ENCODE measurements at regions not wholly inside any gene's neighbourhood (a gene's known extent, or its start where the extent isn't known, plus 50 kb on each side); places are given as distances from the start of the nearest gene placed in this dataset.

DNA sequence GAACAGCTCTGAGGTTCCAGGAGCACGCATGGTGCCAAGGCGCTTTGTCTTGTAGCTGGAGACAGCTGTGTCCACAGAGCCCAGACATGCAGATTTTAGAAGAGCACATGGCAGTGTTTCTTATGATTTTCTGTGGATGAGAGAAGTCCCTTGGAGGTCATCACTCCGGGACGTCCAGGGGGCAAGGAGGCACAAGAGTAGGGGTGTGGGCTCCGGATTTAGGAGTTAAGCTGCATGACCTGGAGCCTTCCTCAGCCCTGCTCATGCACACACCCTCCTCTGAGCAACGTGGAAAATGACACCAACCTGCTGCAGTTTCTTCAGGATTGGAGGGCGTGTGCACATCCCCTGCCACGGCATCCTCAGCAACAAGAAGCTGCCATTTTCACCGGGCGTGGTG is 1286.7 kb downstream of the TBC1D22A start:
- TF ChIP-seq ZC3H10 (CRISPR knock-in tag; IDR thresholded peaks at IDR 0.05) = no peak
- TF ChIP-seq ZFP3 (CRISPR knock-in tag; IDR thresholded peaks at IDR 0.05) = no peak
- no peak for TF ChIP-seq TOX (CRISPR knock-in tag; IDR thresholded peaks at IDR 0.05; ENCODE audit: borderline replicate concordance)
- no peak for TF ChIP-seq PATZ1 (CRISPR knock-in tag; IDR thresholded peaks at IDR 0.05; ENCODE audit: borderline replicate concordance)
- no peak for TF ChIP-seq BACH2 (CRISPR knock-in tag; IDR thresholded peaks at IDR 0.05; ENCODE audit: borderline replicate concordance)
- TF ChIP-seq PPARA (CRISPR knock-in tag; IDR thresholded peaks at IDR 0.05; ENCODE audit: borderline replicate concordance) = no peak
- TF ChIP-seq, protein P1, sequence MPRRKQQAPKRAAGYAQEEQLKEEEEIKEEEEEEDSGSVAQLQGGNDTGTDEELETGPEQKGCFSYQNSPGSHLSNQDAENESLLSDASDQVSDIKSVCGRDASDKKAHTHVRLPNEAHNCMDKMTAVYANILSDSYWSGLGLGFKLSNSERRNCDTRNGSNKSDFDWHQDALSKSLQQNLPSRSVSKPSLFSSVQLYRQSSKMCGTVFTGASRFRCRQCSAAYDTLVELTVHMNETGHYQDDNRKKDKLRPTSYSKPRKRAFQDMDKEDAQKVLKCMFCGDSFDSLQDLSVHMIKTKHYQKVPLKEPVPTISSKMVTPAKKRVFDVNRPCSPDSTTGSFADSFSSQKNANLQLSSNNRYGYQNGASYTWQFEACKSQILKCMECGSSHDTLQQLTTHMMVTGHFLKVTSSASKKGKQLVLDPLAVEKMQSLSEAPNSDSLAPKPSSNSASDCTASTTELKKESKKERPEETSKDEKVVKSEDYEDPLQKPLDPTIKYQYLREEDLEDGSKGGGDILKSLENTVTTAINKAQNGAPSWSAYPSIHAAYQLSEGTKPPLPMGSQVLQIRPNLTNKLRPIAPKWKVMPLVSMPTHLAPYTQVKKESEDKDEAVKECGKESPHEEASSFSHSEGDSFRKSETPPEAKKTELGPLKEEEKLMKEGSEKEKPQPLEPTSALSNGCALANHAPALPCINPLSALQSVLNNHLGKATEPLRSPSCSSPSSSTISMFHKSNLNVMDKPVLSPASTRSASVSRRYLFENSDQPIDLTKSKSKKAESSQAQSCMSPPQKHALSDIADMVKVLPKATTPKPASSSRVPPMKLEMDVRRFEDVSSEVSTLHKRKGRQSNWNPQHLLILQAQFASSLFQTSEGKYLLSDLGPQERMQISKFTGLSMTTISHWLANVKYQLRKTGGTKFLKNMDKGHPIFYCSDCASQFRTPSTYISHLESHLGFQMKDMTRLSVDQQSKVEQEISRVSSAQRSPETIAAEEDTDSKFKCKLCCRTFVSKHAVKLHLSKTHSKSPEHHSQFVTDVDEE (CRISPR knock-in tag; IDR thresholded peaks at IDR 0.05) = no peak
- TF ChIP-seq ESRRG (CRISPR knock-in tag; IDR thresholded peaks at IDR 0.05) = no peak
- no peak for ATAC-seq

DNA sequence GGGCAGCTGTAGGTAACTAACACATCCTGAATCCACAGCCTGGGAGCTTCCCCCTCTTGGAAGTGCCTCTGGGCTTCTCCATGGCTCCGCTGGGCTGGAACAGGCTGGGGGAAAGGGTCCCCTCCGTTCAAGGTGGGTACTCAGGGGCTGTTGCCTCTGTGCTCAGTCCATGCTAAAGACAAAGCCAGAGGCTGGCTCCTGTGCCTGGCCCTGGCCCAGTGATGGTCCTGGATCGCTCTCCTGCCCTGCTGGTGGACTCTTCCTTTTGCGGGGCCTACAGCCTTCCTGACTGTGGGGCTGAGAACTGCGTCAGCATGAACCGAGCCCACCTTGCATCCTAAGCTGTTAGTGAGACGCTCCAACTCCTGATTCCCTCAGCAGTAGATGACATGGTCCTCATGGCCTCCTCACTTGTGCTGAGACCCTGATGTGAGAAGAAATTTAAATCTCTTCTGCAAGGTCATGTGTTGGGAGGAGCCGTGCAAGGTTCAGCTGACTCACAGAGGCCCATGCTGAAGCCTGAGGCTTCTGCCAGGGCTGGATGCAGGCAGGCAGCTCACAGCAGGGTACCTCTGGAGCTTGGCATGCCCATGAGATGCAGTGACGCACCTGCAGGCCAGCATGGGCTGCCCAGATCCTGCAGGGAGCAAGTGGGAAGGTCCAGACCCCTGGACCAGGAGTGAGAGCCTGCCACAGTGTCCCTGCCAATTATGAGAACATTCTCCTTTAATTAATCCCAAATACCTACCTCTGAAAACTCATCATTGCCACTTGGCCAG is 1285.5 kb downstream of the TBC1D22A start:
- ATAC-seq = no peak
- no peak for TF ChIP-seq ZNF8 (CRISPR knock-in tag; IDR thresholded peaks at IDR 0.05)
- no peak for TF ChIP-seq ESRRG (CRISPR knock-in tag; IDR thresholded peaks at IDR 0.05)
- no peak for TF ChIP-seq ZFP3 (CRISPR knock-in tag; IDR thresholded peaks at IDR 0.05)
- no peak for TF ChIP-seq ZC3H10 (CRISPR knock-in tag; IDR thresholded peaks at IDR 0.05)
- no peak for TF ChIP-seq ISL1 (CRISPR knock-in tag; IDR thresholded peaks at IDR 0.05)
- no peak for TF ChIP-seq BACH2 (CRISPR knock-in tag; IDR thresholded peaks at IDR 0.05; ENCODE audit: borderline replicate concordance)
- TF ChIP-seq ZFP30 (CRISPR knock-in tag; IDR thresholded peaks at IDR 0.05) = no peak
- no peak for TF ChIP-seq TOX (CRISPR knock-in tag; IDR thresholded peaks at IDR 0.05; ENCODE audit: borderline replicate concordance)
- TF ChIP-seq GLIS3 (CRISPR knock-in tag; IDR thresholded peaks at IDR 0.05) = no peak
- no peak for TF ChIP-seq POU6F1 (CRISPR knock-in tag; IDR thresholded peaks at IDR 0.05; ENCODE audit: borderline replicate concordance, low read depth)
- no peak for TF ChIP-seq SNAI2 (CRISPR knock-in tag; IDR thresholded peaks at IDR 0.05)
- TF ChIP-seq, protein P1 (CRISPR knock-in tag; IDR thresholded peaks at IDR 0.05) = no peak
- no peak for TF ChIP-seq ARNTL (CRISPR knock-in tag; IDR thresholded peaks at IDR 0.05; ENCODE audit: borderline replicate concordance, low read depth)
- no peak for TF ChIP-seq PPARA (CRISPR knock-in tag; IDR thresholded peaks at IDR 0.05; ENCODE audit: borderline replicate concordance)
- TF ChIP-seq CSDC2 (CRISPR knock-in tag; IDR thresholded peaks at IDR 0.05) = no peak
- no peak for TF ChIP-seq ZNF70 (CRISPR knock-in tag; IDR thresholded peaks at IDR 0.05)

GRCh38 chr22:48045369-48045768 is 1282.9 kb downstream of the TBC1D22A start:
- TF ChIP-seq CSDC2 (CRISPR knock-in tag; IDR thresholded peaks at IDR 0.05) (no peak), BACH2 (CRISPR knock-in tag; IDR thresholded peaks at IDR 0.05; ENCODE audit: borderline replicate concordance) (no peak), ZC3H10 (CRISPR knock-in tag; IDR thresholded peaks at IDR 0.05) (no peak), ZNF70 (CRISPR knock-in tag; IDR thresholded peaks at IDR 0.05) (no peak), ARNTL (CRISPR knock-in tag; IDR thresholded peaks at IDR 0.05; ENCODE audit: borderline replicate concordance, low read depth) (no peak), TOX (CRISPR knock-in tag; IDR thresholded peaks at IDR 0.05; ENCODE audit: borderline replicate concordance) (no peak), ZNF565 (CRISPR knock-in tag; conservative IDR thresholded peaks at IDR 0.05; ENCODE audit: low read depth) (no peak), POU6F1 (CRISPR knock-in tag; IDR thresholded peaks at IDR 0.05; ENCODE audit: borderline replicate concordance, low read depth) (no peak), TCF4 (CRISPR knock-in tag; IDR thresholded peaks at IDR 0.05; ENCODE audit: borderline replicate concordance) (no peak), GLIS3 (CRISPR knock-in tag; IDR thresholded peaks at IDR 0.05) (no peak), ZFP3 (CRISPR knock-in tag; IDR thresholded peaks at IDR 0.05) (no peak), CSRNP3 (CRISPR knock-in tag; IDR thresholded peaks at IDR 0.05) (no peak), PATZ1 (CRISPR knock-in tag; IDR thresholded peaks at IDR 0.05; ENCODE audit: borderline replicate concordance) (no peak), ESRRG (CRISPR knock-in tag; IDR thresholded peaks at IDR 0.05) (no peak)
- ATAC-seq = no peak

Measured in SK-N-SH treated with all-trans-retinoic acid at 6 μM for 48 hours (cell line).